ENCODE measurements at regions not wholly inside any gene's neighbourhood (a gene's known extent, or its start where the extent isn't known, plus 50 kb on each side); places are given as distances from the start of the nearest gene placed in this dataset.

DNA sequence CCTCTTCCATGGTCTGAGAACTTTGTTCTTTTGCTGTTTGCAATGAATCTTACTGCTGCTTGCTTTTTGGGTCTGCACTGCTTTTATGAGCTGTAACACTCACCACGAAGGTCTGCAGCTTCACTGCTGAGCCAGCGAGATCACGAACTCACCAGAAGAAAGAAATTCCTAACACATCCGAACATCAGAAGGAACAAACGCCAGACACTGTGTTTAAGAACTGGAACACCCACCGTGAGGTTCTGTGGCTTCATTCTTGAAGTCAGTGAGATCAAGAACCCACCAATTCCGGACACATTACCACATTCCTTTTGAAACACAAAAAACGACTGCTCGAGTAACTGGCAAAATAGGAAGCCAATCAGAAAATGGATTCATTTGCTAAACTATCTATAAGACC, 471.8 kb downstream of the TFAP2A start:
- no peak for TF ChIP-seq EZH2 (IDR thresholded peaks at IDR 0.05; ENCODE audit: insufficient read depth, low read length)
- TF ChIP-seq, protein P1, sequence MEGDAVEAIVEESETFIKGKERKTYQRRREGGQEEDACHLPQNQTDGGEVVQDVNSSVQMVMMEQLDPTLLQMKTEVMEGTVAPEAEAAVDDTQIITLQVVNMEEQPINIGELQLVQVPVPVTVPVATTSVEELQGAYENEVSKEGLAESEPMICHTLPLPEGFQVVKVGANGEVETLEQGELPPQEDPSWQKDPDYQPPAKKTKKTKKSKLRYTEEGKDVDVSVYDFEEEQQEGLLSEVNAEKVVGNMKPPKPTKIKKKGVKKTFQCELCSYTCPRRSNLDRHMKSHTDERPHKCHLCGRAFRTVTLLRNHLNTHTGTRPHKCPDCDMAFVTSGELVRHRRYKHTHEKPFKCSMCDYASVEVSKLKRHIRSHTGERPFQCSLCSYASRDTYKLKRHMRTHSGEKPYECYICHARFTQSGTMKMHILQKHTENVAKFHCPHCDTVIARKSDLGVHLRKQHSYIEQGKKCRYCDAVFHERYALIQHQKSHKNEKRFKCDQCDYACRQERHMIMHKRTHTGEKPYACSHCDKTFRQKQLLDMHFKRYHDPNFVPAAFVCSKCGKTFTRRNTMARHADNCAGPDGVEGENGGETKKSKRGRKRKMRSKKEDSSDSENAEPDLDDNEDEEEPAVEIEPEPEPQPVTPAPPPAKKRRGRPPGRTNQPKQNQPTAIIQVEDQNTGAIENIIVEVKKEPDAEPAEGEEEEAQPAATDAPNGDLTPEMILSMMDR (IDR thresholded peaks at IDR 0.05; ENCODE audit: insufficient read depth, low read depth, low read length): no peak
